ENCODE measurements at regions not wholly inside any gene's neighbourhood (a gene's known extent, or its start where the extent isn't known, plus 50 kb on each side); places are given as distances from the start of the nearest gene placed in this dataset.

DNA sequence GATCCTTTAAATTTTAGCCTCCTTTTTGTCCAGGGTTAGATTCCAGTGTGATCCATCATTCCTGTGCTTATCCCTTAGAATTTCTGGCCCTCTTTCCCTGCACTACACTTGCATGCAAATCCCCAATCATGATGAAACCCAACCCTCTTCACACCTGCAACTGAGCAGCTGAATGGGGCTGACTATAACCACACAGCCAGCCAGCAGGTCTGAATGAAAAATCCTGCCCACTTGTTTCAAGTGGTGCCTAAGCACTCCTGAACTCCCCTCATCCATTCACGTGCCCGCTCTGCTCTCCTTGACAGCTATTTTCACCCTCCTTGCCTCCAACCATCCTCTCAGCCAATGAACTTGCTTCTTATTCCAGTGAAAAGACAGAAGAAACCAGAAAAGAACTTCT is 80.5 kb upstream of the AFF3 start:
- DNase-seq: peak; percentile 45

DNA sequence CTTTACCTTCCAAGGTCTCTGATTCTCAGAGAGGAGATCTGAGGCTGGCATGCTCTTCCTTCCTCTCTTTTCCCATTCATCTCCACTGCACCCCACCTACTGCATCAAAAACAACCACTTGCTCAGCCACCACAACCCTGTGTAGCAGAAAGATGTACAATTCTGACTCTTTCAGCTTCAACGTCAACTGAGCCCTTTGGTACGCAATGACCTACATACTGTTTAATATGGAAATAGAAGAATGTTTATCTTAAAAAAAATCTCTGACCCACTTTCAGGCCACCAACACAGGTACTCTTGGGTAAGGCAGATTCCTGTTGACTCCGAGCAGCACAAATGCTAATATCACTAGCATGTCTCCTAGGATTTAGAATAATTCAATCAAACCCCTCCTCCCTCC is 76.2 kb upstream of the AFF3 start:
- DNase-seq: no peak

DNA sequence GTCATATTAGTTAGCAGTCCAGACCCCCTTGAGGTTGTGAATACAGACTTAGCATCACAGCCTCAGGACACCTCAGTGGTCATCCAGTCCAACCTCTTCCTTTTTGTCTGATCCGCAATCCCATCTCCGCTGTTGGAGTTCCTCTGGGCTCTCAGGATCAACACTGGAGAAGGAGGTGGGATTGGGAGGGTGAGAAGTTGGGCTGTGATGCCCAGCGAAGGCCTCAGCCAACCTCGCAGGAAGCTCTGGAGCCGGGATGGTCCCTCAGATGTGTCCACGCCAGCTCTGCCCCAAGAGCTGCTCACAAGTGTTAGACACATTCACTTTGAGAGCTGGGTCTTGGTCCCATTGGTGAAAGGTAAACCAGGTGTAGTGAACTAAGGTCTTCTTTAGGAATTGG is 74.9 kb upstream of the AFF3 start:
- DNase-seq: no peak

DNA sequence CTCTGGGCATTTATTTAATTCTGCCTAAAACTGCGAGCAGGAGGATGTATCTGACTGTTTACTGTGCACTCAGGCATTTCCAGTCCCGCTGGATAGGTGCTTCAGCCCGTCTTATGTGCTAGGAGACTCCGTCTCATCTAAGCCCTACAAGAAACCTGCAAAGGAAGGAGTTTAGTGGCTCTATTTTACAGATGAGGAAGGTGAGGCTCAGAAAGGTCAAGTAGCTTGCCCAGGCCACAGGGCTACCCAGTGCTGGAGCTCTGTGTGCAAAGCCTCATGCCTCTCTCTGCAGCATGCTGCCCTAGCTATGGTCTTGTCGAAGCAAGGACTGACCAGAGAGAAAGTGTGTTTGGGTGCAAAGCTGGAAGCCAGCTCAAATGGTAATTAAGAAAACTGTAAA is 73.6 kb upstream of the AFF3 start:
- DNase-seq: no peak

DNA sequence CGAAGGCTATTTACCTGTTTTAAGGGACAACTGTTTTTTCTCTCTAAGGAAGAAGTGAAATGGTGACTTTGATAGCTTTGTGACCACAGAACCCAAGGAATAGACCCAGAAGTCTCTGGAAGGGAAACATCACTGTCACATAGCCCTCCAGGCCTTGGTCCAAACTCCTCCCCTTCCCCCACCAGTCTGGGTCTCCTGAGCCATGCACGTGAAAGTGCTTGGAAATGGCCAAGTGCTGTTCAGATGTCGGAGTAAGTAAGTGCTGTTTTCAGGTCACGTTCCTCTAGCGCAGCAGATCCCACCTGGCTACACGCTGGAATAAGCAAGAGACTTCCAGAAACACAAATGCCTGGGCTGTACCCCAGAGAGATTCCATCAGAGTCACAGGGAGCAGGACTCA is 73.0 kb upstream of the AFF3 start:
- DNase-seq: no peak

DNA sequence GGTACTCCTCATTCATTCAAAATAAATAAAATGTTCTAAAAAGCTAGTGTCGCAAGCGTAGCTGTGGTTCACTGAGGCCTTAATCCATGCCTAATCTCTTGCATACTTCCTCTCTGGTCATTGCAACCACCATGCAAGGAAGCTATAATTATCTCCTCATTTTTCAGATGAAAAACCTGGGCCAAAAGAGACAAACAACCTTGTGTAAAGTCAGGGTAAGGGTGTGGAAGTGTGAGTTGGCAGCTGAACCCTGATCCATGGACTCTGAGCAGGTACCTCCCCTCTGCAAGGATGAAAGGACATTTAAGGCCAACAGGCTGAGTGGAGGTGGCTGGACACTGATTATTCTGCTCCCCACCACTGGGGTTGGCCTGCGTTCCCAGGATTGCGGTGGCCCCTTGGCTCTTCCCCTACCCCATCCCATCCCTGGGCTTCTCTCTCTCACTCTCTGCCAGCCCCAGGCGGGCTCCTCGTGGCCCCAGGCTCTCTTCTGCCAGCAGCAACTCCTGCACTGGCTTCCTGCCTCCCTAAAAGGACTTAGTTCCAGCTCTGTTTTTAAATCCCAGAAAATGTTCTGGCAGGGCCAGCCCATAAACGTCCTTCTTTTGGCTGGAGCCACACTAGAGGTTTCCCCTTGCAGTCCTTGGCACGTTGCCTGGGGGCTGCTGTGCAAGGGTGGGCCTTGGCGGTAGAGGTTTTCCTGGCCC is 72.0 kb upstream of the AFF3 start:
- no peak for DNase-seq

DNA sequence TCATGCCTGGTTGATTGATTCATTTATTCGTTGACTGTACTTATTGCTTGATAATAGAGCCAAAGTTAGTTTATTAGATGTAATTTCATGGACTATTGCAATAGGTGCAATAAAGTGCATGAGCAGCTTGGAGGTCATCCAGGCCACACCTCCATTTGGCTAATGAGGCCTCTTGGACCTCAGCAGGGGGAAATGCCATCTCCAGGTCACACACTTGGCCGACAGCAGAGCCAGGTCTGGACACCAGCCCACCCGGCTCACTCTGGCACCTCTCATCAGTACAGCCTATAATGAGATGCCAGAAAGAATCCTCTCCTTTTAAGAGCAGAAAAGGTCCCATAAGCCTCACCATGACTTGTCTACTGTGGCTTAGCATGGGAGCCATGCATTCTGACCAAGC is 71.2 kb upstream of the AFF3 start:
- DNase-seq: no peak

DNA sequence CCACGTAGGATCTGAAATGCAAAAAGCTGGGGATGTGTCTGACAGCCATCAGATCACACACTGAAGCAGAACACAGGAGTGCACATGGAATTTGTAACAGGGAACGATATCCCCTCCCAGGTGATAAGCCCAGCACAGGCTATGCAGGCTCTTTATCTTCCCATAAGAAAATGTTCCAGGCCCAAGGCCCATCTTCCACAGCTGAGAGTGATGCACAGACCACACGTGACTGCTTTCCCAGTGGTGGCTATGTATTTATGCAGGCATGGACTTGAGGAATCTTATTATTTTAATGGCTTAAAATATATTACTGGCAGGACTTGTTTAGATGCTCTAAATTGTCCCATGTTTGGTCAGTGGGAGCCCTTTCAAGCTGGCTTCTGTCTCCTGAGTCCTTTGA is 70.5 kb upstream of the AFF3 start:
- DNase-seq: no peak

DNA sequence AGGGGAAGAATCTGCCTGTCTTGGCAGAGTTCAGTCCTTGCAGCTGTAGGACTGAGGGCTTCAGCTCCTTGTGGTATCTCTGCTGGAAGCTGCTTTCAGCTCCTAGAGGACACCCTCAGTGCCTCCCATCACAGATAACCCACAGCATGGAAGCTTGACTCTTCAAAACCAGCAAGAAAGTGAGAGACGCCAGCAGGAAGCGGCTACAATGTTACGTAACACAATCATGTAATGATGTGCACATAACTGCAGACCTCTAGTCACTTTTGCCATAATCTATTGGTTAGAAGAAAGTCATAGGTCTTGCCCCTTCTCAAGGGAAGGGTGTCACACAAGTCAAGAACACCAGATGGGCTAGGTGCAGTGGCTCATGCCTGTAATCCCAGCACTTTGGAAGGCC is 69.1 kb upstream of the AFF3 start:
- DNase-seq: no peak

DNA sequence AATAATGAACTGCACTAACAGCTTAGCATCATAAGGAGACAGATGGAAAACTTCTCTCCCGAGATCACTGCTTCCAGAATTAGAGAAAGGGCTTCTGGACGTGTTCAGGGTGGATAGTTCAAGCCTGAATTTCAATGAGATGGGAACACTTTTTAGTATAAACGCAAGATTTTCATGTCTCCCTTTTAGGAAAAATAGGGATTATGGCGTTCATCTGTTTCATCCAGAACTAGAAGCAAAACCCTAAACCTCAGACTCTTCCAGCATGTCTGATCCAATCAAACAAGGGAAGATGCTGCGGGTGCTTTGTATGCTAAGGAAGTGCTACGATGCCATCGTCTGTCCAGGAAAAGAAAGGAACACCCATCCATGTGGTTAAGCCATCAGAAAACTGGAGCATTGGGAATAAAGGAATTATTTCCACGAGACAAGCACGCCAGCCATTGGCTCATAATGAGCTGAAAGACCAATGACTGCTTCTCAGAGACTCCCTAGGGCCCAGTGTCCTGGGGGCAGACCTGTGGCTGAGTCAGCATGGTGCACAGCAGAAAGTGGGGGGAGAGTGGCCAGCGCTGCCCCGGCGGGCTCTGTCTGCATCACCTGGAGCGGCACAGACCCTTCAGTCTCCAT is 65.9 kb upstream of the AFF3 start:
- peak; percentile 46 for DNase-seq

DNA sequence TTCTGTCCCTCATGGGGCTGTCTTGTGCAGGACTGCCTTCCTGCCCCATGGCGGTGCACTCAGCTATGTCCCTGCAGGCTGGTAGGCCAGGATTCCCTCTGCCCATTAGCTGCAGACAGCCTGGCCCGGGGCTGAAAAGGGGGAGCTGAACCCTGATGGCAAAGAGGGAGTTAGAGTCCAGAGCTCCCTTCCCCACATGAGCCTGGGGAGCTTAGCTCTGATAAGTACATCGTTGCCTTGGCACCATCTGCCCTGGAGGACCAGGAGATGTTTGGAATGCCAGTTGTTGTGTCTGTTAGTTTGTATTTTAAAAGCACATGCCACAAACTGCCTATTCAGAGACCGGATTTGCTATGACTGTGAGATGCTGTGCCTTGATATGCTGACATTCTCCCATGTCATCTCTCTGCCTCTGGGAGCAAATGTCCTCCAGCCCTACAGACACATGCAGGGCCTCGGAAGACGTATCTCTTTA is 65.1 kb upstream of the AFF3 start:
- DNase-seq: peak; percentile 45

DNA sequence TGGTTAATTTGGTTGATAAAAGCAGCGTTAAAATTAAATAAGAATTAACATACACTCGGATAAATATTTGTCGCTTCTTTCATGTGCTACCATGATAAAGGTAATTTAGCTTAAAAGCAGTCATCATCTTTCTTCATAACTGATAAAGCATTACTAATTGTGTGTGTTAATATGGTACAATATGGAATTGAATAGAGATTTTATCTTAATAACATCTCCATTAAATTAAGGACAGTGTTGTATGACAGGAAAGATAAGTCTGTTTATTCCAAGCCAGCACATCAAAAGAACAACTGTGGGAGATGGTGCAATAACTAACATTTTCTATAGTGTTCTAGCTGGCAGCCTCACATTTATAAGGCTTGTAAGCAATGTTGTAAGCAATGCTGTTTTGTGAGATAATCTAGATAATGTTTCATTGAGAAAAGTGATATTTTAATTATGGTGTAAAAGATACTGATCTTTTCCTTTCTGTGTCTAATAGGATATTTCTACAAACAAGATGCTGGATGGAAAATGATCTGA is 64.4 kb upstream of the AFF3 start:
- no peak for DNase-seq

DNA sequence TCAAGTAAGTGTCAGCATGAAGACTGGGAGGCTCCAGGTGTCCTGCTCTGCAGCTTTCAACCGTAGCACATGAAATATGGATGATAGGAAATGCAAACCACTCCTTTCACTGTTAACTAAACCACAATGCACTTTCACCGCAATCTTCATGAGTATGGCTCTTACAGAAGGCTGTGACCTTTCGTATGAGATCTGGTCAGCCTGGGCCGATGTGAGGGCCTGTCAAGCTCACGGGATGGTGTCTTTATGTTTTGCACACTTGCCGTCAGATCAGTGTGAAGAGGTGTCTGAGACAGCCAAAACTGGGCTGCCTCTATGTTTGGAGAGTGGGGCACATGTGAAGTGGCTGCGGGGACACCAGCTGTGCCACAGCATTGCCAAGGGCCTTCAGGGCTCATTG is 62.8 kb upstream of the AFF3 start:
- no peak for DNase-seq

DNA sequence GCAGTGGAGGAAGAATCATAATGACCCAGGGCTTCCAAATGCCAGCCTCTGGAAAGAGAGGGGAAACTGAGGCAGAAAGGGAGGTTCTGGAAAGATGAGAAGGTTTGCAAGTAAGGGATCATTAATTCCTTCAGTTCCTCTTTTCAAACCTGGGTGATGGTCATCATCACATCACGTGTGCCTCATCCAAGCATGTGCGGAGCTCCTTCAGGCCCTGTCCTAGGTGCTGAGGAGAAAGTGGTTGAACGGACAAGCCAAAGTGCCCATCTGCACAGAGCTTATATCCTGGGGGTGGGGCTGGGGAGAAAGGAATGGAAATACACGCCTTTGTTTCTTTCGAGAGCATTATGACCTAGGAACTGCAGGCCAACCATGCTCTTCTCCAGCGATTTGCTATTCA is 60.2 kb upstream of the AFF3 start:
- no peak for DNase-seq

DNA sequence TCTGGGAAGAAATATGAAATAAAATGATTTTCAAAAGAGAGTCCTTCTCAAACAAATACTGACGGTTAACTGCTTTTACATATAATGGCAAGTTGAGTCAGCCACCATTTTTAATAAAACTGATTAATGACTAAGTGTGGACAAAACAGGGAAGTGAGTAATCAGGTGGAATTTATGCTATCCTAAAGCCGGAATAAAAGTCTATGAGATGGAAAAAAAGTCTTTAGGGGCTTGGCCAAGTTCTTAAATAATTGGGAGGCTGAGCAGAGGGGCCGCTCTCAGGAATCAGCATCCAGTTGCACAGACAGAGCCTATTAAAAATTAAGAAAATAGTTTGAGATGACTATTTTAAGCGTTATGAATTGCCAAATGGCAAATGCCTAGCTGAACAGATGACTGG is 58.6 kb upstream of the AFF3 start:
- no peak for DNase-seq

DNA sequence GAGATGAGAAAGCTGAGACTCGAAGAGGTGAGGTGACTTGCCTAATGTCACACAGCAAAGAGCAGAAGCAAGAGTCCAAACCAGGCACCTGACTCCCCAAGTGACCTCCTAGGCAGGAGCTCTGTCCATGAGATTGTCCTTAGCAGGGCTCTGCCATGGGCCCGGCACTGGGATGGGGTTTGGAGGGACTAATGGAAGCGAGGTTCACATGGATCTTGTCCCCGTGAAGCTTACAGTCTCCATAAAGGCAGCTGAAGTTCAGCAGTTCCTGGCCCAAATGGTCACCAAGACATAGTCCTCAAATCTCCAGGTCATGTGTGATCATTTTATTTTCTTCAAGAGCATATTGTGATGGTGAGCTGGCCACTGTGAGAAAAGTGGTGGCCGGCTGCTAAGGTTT is 57.0 kb upstream of the AFF3 start:
- no peak for DNase-seq

DNA sequence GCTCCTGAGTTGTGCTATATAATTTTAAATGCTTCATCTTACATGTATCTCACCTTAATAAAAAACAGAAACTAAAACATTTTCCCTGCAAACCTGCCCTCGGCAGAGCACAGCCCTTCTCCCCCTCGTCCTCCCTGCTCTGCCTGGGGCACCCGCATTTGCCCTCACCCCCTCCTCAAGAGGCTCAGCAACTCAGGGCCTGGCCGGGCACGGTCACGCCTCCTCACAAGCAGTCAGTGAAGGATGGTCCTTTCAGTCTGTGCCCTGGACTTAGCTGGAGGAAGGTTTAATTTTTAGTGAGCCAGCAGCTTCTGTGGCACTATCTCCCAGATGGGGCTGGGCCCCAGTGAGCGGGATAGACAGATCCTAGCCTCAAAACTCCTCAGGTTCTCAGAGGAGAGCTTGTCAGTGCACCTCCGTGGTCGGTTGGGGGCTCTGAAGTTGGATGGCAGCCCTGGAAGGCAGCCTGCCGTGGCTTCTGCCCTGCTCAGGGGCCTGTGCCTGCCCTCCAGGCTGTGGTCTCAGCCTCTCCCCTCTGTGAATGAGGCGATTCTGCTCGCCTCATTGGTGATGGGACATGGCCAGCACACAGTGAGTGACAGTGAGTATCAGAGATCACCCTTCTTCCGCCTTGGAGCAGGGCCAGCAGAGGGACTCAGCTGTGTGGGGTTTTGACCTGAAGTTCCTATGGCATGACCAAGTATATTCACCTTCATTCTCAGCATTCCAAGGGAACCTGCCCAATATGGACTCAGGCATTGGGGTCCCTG is 56.3 kb upstream of the AFF3 start:
- no peak for DNase-seq

DNA sequence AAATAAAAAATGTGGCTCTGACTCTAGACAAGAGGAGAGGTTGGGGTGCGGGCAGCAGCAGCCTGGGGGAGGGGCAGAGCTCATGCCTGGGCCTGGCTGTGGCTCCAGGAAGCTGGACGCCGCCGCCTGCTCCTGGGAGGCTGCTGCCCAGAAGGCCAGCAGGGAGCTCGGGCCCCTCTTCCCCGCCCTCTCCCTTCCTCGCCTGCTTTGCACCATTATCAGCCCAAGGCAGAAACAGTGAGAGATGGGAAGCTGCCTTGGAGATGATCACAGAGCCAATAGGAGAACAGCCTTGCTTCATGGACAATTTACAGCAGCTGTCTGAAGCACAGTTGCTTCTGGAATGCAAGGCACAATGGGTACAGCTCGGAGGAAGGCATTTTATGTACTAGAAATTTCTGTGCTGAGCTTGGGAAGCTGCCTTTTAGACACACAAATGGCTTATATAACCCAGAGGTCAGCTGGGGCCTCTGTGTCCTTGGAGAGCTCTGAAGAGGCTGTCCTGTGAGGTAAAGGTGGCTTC is 55.3 kb upstream of the AFF3 start:
- no peak for DNase-seq

DNA sequence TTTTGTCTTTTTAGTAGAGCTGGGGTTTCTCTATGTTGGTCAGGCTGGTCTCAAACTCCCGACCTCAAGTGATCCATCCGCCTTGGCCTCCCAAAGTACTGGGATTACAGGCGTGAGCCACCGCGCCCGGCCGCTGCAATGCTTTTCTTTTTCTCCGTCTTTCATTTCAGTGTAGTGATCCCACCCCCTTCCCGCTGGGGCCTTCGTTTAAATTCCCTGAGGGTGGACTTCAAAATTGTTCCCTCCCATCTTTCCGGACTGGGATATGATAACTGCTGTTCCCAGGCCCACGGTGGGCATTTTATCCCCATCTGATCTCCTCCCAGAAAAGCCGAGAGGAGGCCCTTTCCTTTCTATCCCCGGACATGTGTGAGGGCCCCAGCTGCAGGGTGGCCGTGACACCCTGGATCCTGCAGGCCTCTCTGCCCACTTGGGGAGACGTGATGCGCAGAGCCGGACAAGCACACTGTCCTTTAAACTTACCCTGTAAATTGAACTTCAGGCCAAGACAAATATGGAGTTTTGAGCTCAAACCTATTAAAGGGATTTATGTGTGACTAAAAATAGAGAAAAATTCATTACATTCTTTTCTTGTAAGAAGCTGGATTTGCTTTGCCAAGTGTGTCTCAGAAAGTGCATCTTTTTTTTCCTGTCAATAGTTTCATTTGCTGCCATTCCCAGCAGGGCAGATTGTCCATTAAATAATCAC is 54.5 kb upstream of the AFF3 start:
- no peak for DNase-seq

DNA sequence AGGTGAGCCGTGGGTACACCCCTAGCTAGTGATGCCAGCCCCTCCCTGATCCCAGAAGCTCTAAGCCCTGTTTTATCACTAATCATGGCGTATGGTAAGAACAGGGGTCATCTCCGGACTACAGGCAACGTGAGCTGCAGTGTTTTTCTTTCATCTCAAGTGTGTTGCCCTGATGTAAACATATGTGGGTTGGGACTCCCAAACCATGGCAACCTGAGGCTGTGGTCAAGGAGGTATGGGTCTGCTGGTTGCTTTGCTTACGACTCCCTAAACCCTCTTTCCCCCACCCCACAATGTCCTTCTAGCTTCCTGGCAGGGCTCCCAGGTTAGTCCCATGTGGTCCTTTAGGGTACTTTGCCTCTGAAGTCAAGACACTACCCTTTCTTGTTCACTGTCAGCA is 53.6 kb upstream of the AFF3 start:
- DNase-seq: no peak

DNA sequence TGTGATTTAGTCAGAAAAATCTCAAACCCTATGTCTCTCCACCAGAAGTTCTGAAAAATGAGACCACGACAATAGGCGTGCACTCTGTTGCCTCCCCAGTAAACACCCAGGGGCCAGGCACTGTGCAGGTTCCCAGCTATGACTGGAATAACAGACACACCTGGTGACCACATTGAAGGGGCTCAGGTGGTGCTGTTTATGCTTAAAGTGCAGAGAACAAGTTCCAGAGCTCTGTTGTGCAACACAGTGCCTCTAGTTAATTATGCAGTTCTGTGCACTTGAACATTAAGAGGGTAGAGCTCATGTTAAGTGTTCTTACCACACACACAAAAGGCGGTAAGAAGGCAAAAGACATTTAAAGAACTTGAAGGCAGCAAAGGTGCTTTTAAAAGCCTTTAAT is 52.6 kb upstream of the AFF3 start:
- DNase-seq: peak; percentile 34

DNA sequence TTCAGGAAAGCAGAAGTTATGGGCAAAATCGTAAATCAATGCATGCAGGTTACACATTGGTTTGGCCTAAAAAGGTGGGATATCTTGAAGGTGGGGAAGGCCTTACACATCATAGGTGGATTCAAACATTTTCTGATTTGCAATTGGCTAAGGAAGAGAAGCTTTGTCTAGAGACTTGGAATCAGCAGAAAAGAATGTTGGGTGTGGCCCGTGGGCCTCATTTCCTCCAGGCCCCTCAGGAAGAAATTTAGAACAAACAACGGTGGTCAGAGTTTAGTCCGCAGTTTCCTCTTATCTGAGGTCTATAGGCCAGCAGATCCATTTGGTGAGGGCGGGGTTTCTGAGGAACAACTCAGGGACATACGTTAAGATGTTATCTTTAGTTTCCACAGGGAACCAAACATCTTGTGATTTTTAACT is 50.9 kb upstream of the AFF3 start:
- DNase-seq: no peak

DNA sequence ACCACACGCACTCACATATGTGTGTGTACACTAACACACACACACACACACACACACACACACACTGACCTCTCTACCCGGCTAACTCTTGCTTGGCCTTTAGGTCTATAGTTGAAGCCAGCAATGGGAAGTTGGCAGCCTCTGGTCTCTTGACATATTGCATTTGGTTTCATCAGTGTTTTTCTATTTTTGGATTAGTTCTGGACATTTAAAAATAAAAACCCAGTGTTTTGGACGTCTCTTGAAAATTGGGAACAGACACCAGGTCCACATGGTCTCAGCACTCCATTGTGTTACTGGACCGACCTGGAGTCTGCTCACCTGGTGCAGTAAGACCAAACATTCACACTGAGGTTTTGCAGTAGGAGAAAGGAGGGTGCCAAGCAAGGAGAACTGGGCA is 50.4 kb upstream of the AFF3 start:
- DNase-seq: no peak
